HEK293 (cell line): ENCODE measurements at regions not wholly inside any gene's neighbourhood (a gene's known extent, or its start where the extent isn't known, plus 50 kb on each side); places are given as distances from the start of the nearest gene placed in this dataset.

Experiments
- CTCF ChIP-seq: fragments of 450-650 bp; formaldehyde crosslinking; IDR thresholded peaks from 2 replicates; pipeline ENCODE4 v1.5.1; 2016; ENCODE audit warnings: missing biosample characterization, missing genetic modification characterization
- EGR2 ChIP-seq: fragments of 450-650 bp; formaldehyde crosslinking; IDR thresholded peaks from 2 replicates; pipeline ENCODE4 v1.5.1; 2016; ENCODE audit warnings: low read depth, missing biosample characterization, missing genetic modification characterization
- REST ChIP-seq: fragments of 450-650 bp; formaldehyde crosslinking; IDR thresholded peaks from 2 replicates; pipeline ENCODE4 v1.5.1; 2016; ENCODE audit warnings: missing biosample characterization, missing genetic modification characterization
- YY1 ChIP-seq: fragments of 450-650 bp; formaldehyde crosslinking; IDR thresholded peaks from 2 replicates; pipeline ENCODE4 v1.5.1; 2018; ENCODE audit warnings: missing biosample characterization, missing genetic modification characterization
- ZBTB11 ChIP-seq: fragments of 450-650 bp; formaldehyde crosslinking; conservative IDR thresholded peaks from 2 replicates; pipeline ENCODE4 v1.5.1; 2016; ENCODE audit warnings: low read depth, missing biosample characterization, missing genetic modification characterization
- ZNF473 ChIP-seq: fragments of 450-650 bp; formaldehyde crosslinking; IDR thresholded peaks from 2 replicates; pipeline ENCODE4 v1.5.1; 2017; ENCODE audit warnings: missing biosample characterization, missing genetic modification characterization

- TF ChIP-seq CTCF (tag by site-specific recombination) (no peak), YY1 (tag by site-specific recombination) (no peak), ZBTB11 (no peak), EGR2 (no peak), ZNF473 (tag by site-specific recombination) (no peak), REST (tag by site-specific recombination) (no peak)
Measured at GRCh38 chr1:58031416-58031815, 515.1 kb downstream of the OMA1 start.
